ENCODE measurements at regions not wholly inside any gene's neighbourhood (a gene's known extent, or its start where the extent isn't known, plus 50 kb on each side); places are given as distances from the start of the nearest gene placed in this dataset.

- intact Hi-C loops (cut with micrococcal nuclease) = no loop called here
- Histone ChIP-seq H3K27me3 (ENCODE audit: insufficient read depth, low read length) (no peaks in the 10 kb centered on the region), H2AFZ (ENCODE audit: low read depth, low read length, poor library complexity, severe bottlenecking) (no peak overlapping the region), H3K9ac (ENCODE audit: low read length) (no peak overlapping the region), H3K4me3 (replicated peaks in 1 of 2; ENCODE audit: low read depth in 1 of 2, low read length in 2 of 2) (no peak overlapping the region), H3K9me3 (ENCODE audit: control insufficient read depth in 1 of 2, insufficient read depth in 1 of 2, low read depth in 1 of 2, low read length in 2 of 2) (peaks cover 0 to 4% of the 10 kb centered on the region in 2 experiments; a peak in 2 of 4 replicates), H3K79me2 (ENCODE audit: insufficient read depth, low read length) (no peaks in the 10 kb centered on the region), H3K4me2 (ENCODE audit: low read length) (no peak overlapping the region), H3K9me2 (ENCODE audit: insufficient read depth) (no peaks in the 10 kb centered on the region), H4K20me1 (ENCODE audit: insufficient read depth) (no peaks in the 10 kb centered on the region), H3K36me3 (ENCODE audit: control insufficient read depth in 1 of 2, insufficient read depth in 2 of 2, low read length in 2 of 2) (no peaks in the 10 kb centered on the region), H3K27ac (ENCODE audit: low read depth, low read length) (no peak overlapping the region), H3K4me1 (ENCODE audit: control insufficient read depth in 1 of 2, insufficient read depth in 2 of 2, low read length in 2 of 2) (no peaks in the 10 kb centered on the region)
- ChIA-PET POLR2A (no interaction called here), CTCF (no interaction called here), RAD21 (ENCODE audit: low non-redundant PET in 1 of 2, low total read pairs in 2 of 2, uncharacterized antibody in 2 of 2, unreplicated experiment in 2 of 2) (no interaction called here)
- BruUV-seq (replicated peaks) = no TSS peak
- DNase-seq (ENCODE audit: low read depth, low spot score) = no peak
- no peak for TF ChIP-seq YY1 (IDR thresholded peaks at IDR 0.05; ENCODE audit: extremely low read depth, insufficient replicate concordance, low read depth, low read length)
- TF ChIP-seq CEBPB (IDR thresholded peaks at IDR 0.05; ENCODE audit: low read depth) = no peak
- no peak for TF ChIP-seq SIN3A (IDR thresholded peaks at IDR 0.05; ENCODE audit: low read depth)
- no peak for TF ChIP-seq CTCF (IDR thresholded peaks at IDR 0.05 in 2 of 3, conservative IDR thresholded peaks at IDR 0.05 in 1 of 3; ENCODE audit: borderline replicate concordance in 1 of 3, insufficient read depth in 1 of 3, low read depth in 2 of 3, low read length in 2 of 3)
- TF ChIP-seq ELF1 (IDR thresholded peaks at IDR 0.05; ENCODE audit: borderline replicate concordance, low read depth) = no peak
- no peak for TF ChIP-seq EGR1 (IDR thresholded peaks at IDR 0.05; ENCODE audit: low read depth)
- no peak for TF ChIP-seq ZNF274 (IDR thresholded peaks at IDR 0.05; ENCODE audit: low read depth, low read length)
- TF ChIP-seq ATF3 (IDR thresholded peaks at IDR 0.05) = no peak
- TF ChIP-seq EZH2phosphoT487 (IDR thresholded peaks at IDR 0.05; ENCODE audit: borderline replicate concordance) = no peak
- TF ChIP-seq TCF7L2 (IDR thresholded peaks at IDR 0.05; ENCODE audit: borderline replicate concordance, extremely low read depth, insufficient read depth, insufficient read length) = no peak
- TF ChIP-seq SRF (IDR thresholded peaks at IDR 0.05; ENCODE audit: low read depth) = no peak
- TF ChIP-seq CBX3 (IDR thresholded peaks at IDR 0.05; ENCODE audit: low read depth) = no peak
- no peak for TF ChIP-seq JUND (IDR thresholded peaks at IDR 0.05)
- ATAC-seq = no peak
Observed at GRCh38 chr6:24004062-24004461, 122.0 kb upstream of the NRSN1 start.
